Liver (tissue), 8 donors: ENCODE measurements at regions not wholly inside any gene's neighbourhood (a gene's known extent, or its start where the extent isn't known, plus 50 kb on each side); places are given as distances from the start of the nearest gene placed in this dataset.

Experiments
- DNase-seq: peaks from one replicate; pipeline ENCODE4 v3.0.0-alpha.2; 2017; ENCODE audit warnings: low spot score
- H3K27ac ChIP-seq, 2 donors: one replicate each; pipeline ENCODE4 v1.7.0; 2013; ENCODE audit warnings: inconsistent platforms in 2 of 2, low read length in 2 of 2, control low read depth in 1 of 2, low read depth in 1 of 2, mild to moderate bottlenecking in 1 of 2
- H3K27me3 ChIP-seq, 4 donors: one replicate each; pipeline versions ENCODE4 v1.6.1 to v1.7.0; 2013; ENCODE audit warnings: low read length in 3 of 4, inconsistent platforms in 1 of 4, mild to moderate bottlenecking in 1 of 4, moderate library complexity in 1 of 4; ENCODE audit not compliant: control insufficient read depth in 4 of 4, insufficient read depth in 4 of 4
- H3K36me3 ChIP-seq, 4 donors: one replicate each; pipeline versions ENCODE4 v1.6.1 to v1.7.0; 2013; ENCODE audit warnings: low read length in 3 of 4, mild to moderate bottlenecking in 3 of 4, low read depth in 1 of 4, moderate library complexity in 1 of 4; ENCODE audit not compliant: control insufficient read depth in 4 of 4, insufficient read depth in 3 of 4
- H3K4me1 ChIP-seq, 4 donors: one replicate each; pipeline versions ENCODE4 v1.6.1 to v1.7.0; 2013; ENCODE audit warnings: low read length in 3 of 4, mild to moderate bottlenecking in 3 of 4, moderate library complexity in 1 of 4; ENCODE audit not compliant: control insufficient read depth in 4 of 4, insufficient read depth in 4 of 4
- H3K4me3 ChIP-seq, 3 donors: one replicate each; pipeline versions ENCODE4 v1.6.1 to v1.7.0; 2013; ENCODE audit warnings: low read length in 3 of 3, control low read depth in 1 of 3, low read depth in 1 of 3, mild to moderate bottlenecking in 1 of 3
- H3K9ac ChIP-seq, 2 donors: one replicate each; pipeline ENCODE4 v1.7.0; 2013; ENCODE audit warnings: low read length in 2 of 2, mild to moderate bottlenecking in 2 of 2, moderate library complexity in 2 of 2, control low read depth in 1 of 2, low read depth in 1 of 2
- H3K9me3 ChIP-seq, 4 donors: one replicate each; pipeline versions ENCODE4 v1.6.1 to v1.7.0; 2013; ENCODE audit warnings: low read length in 3 of 4; ENCODE audit not compliant: control insufficient read depth in 4 of 4
- FOXA1 ChIP-seq: IDR thresholded peaks from 2 replicates; pipeline ENCODE4 v1.6.1; 2016; ENCODE audit warnings: antibody characterized with exemption
- GABPA ChIP-seq, 2 donors: IDR thresholded peaks in 1 of 2; conservative IDR thresholded peaks in 1 of 2; 2 replicates each; pipeline ENCODE4 v1.6.1; 2016; ENCODE audit warnings: antibody characterized with exemption in 2 of 2, mild to moderate bottlenecking in 1 of 2, moderate library complexity in 1 of 2
- HNF4A ChIP-seq, 2 donors: conservative IDR thresholded peaks; 2 replicates each; pipeline ENCODE4 v1.6.1; 2016; ENCODE audit warnings: antibody characterized with exemption in 2 of 2, mild to moderate bottlenecking in 2 of 2
- HNF4G ChIP-seq: IDR thresholded peaks from 2 replicates; pipeline ENCODE4 v1.6.1; 2016; ENCODE audit warnings: antibody characterized with exemption
- JUND ChIP-seq, 2 donors: IDR thresholded peaks; 2 replicates each; pipeline ENCODE4 v1.6.1; 2016; ENCODE audit warnings: antibody characterized with exemption in 2 of 2
- NR2F2 ChIP-seq: IDR thresholded peaks from 2 replicates; pipeline ENCODE4 v1.6.1; 2016; ENCODE audit warnings: antibody characterized with exemption
- RXRA ChIP-seq, 2 donors: IDR thresholded peaks; 2 replicates each; pipeline ENCODE4 v1.6.1; 2017 to 2018; ENCODE audit warnings: antibody characterized with exemption in 2 of 2, mild to moderate bottlenecking in 1 of 2
- TAF1 ChIP-seq: conservative IDR thresholded peaks from 2 replicates; pipeline ENCODE4 v1.6.1; 2016; ENCODE audit warnings: antibody characterized with exemption, mild to moderate bottlenecking
- WGBS: extraction: QIAGEN DNeasy Blood & Tissue Kit; methylation state at CpG from one replicate; pipeline ENCODE4 v1.1.7; 2013; 5-methylcytosine and 5-hydroxymethylcytosine counted together
- TF ChIP-seq, protein P1 (sequence below): IDR thresholded peaks from 2 replicates; pipeline ENCODE4 v1.6.1; 2016; ENCODE audit warnings: antibody characterized with exemption
- TF ChIP-seq, protein P2 (sequence below): fragments of 150-350 bp; IDR thresholded peaks from 2 replicates; pipeline ENCODE4 v1.5.1; 2017; ENCODE audit warnings: improper control_type of control experiment, low read depth, low read length; ENCODE audit not compliant: missing input control
- TF ChIP-seq, protein P3 (sequence below): IDR thresholded peaks from 2 replicates; pipeline ENCODE4 v1.6.1; 2016; ENCODE audit warnings: antibody characterized with exemption, mild to moderate bottlenecking
- TF ChIP-seq, protein P4 (sequence below): IDR thresholded peaks from 2 replicates; pipeline ENCODE4 v1.6.1; 2016; ENCODE audit warnings: antibody characterized with exemption
- TF ChIP-seq, protein P5 (sequence below): IDR thresholded peaks from 2 replicates; pipeline ENCODE4 v1.6.1; 2016; ENCODE audit warnings: antibody characterized with exemption
- donor health status: healthy.
- donor health status: healthy.
- donor health status: healthy.
- donor health status: healthy.
- donor health status: healthy.

DNA sequence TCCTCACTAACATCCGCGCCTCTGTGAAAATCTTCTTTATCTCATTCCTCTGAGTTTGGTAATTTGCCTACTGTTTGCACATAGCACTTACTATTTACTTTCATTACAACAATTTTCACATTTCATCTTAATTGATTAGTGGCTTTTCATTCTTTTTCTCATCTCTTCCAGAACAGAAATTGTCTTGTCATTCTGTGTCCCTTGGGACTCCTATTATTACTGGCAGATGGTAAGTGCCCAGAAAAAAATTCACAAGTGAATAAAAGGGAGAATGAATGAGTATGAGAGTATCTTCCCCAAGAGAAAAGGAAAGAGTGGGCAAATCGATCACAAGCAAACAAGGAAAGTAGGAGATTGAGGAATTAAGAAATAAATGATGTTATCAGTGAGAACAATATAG lies 876.1 kb downstream of the TLE4 start (continued):
- TF ChIP-seq, protein P1, sequence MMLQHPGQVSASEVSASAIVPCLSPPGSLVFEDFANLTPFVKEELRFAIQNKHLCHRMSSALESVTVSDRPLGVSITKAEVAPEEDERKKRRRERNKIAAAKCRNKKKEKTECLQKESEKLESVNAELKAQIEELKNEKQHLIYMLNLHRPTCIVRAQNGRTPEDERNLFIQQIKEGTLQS: no peak
- TF ChIP-seq RXRA (IDR thresholded peaks at IDR 0.05): no peak
- no peak for TF ChIP-seq HNF4G

DNA sequence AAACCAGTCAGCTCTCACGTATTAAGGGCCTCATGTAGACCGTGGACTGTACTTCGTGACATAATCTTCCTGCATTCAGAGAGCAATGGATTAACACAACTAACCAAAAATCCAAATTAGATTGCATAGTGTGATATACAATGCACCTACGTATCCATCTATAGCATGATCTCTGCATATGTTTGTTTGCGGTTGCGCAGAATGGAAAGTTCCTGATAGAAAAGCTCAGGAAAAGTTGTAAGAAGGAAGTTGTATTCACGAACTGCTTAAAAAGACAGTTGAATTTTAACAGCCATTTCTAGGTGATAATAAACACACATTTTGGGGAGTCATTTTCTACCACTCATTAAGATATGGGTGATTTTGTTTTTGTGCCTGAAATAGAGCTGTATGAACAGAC lies 869.0 kb downstream of the TLE4 start:
- H3K36me3 ChIP-seq: no peaks in the 10 kb centered on the region
- WGBS: 89% methylated on average over 7 of the region's 7 CpGs
- no peak overlapping the region for H3K9ac ChIP-seq
- TF ChIP-seq, protein P2, sequence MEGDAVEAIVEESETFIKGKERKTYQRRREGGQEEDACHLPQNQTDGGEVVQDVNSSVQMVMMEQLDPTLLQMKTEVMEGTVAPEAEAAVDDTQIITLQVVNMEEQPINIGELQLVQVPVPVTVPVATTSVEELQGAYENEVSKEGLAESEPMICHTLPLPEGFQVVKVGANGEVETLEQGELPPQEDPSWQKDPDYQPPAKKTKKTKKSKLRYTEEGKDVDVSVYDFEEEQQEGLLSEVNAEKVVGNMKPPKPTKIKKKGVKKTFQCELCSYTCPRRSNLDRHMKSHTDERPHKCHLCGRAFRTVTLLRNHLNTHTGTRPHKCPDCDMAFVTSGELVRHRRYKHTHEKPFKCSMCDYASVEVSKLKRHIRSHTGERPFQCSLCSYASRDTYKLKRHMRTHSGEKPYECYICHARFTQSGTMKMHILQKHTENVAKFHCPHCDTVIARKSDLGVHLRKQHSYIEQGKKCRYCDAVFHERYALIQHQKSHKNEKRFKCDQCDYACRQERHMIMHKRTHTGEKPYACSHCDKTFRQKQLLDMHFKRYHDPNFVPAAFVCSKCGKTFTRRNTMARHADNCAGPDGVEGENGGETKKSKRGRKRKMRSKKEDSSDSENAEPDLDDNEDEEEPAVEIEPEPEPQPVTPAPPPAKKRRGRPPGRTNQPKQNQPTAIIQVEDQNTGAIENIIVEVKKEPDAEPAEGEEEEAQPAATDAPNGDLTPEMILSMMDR: no peak
- TF ChIP-seq, protein P1: no peak
- no peak for TF ChIP-seq HNF4A (conservative IDR thresholded peaks at IDR 0.05)
- no peak for TF ChIP-seq GABPA (IDR thresholded peaks at IDR 0.05 in 1 of 2, conservative IDR thresholded peaks at IDR 0.05 in 1 of 2)
- no peak for TF ChIP-seq FOXA1
- no peak for TF ChIP-seq NR2F2
- TF ChIP-seq JUND (IDR thresholded peaks at IDR 0.05): no peak
- TF ChIP-seq, protein P3, sequence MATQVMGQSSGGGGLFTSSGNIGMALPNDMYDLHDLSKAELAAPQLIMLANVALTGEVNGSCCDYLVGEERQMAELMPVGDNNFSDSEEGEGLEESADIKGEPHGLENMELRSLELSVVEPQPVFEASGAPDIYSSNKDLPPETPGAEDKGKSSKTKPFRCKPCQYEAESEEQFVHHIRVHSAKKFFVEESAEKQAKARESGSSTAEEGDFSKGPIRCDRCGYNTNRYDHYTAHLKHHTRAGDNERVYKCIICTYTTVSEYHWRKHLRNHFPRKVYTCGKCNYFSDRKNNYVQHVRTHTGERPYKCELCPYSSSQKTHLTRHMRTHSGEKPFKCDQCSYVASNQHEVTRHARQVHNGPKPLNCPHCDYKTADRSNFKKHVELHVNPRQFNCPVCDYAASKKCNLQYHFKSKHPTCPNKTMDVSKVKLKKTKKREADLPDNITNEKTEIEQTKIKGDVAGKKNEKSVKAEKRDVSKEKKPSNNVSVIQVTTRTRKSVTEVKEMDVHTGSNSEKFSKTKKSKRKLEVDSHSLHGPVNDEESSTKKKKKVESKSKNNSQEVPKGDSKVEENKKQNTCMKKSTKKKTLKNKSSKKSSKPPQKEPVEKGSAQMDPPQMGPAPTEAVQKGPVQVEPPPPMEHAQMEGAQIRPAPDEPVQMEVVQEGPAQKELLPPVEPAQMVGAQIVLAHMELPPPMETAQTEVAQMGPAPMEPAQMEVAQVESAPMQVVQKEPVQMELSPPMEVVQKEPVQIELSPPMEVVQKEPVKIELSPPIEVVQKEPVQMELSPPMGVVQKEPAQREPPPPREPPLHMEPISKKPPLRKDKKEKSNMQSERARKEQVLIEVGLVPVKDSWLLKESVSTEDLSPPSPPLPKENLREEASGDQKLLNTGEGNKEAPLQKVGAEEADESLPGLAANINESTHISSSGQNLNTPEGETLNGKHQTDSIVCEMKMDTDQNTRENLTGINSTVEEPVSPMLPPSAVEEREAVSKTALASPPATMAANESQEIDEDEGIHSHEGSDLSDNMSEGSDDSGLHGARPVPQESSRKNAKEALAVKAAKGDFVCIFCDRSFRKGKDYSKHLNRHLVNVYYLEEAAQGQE: no peak
- TF ChIP-seq, protein P4, sequence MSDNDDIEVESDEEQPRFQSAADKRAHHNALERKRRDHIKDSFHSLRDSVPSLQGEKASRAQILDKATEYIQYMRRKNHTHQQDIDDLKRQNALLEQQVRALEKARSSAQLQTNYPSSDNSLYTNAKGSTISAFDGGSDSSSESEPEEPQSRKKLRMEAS: no peak
- TF ChIP-seq, protein P5, sequence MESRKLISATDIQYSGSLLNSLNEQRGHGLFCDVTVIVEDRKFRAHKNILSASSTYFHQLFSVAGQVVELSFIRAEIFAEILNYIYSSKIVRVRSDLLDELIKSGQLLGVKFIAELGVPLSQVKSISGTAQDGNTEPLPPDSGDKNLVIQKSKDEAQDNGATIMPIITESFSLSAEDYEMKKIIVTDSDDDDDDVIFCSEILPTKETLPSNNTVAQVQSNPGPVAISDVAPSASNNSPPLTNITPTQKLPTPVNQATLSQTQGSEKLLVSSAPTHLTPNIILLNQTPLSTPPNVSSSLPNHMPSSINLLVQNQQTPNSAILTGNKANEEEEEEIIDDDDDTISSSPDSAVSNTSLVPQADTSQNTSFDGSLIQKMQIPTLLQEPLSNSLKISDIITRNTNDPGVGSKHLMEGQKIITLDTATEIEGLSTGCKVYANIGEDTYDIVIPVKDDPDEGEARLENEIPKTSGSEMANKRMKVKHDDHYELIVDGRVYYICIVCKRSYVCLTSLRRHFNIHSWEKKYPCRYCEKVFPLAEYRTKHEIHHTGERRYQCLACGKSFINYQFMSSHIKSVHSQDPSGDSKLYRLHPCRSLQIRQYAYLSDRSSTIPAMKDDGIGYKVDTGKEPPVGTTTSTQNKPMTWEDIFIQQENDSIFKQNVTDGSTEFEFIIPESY: no peak
- TF ChIP-seq TAF1: no peak
- no peak for TF ChIP-seq RXRA (IDR thresholded peaks at IDR 0.05)
- no peaks in the 10 kb centered on the region for H3K27me3 ChIP-seq
- no peak for DNase-seq
- H3K27ac ChIP-seq: no peak overlapping the region
- H3K4me3 ChIP-seq: no peak overlapping the region
- no peaks in the 10 kb centered on the region for H3K9me3 ChIP-seq
- H3K4me1 ChIP-seq: no peaks in the 10 kb centered on the region
